ENCODE measurements at regions not wholly inside any gene's neighbourhood (a gene's known extent, or its start where the extent isn't known, plus 50 kb on each side); places are given as distances from the start of the nearest gene placed in this dataset.

DNA sequence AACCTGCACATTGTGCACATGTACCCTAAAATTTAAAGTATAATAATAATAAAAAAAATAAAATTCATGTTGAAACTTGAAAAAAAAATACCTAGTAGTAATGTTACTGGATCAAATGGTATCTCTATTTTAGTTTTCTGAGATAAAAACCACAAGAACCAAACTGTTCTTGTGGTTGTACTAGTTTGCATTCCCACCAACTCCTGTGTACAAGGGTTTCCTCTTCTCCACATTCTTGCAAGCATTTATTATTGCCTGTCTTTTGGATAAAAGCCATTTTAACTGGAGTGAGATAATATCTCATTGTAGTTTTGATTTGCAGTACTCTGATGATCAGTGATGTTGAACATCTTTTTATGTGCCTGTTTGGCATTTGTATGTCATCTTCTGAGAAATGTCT lies 177.7 kb downstream of the KIF20B start:
- TF ChIP-seq, protein P1, sequence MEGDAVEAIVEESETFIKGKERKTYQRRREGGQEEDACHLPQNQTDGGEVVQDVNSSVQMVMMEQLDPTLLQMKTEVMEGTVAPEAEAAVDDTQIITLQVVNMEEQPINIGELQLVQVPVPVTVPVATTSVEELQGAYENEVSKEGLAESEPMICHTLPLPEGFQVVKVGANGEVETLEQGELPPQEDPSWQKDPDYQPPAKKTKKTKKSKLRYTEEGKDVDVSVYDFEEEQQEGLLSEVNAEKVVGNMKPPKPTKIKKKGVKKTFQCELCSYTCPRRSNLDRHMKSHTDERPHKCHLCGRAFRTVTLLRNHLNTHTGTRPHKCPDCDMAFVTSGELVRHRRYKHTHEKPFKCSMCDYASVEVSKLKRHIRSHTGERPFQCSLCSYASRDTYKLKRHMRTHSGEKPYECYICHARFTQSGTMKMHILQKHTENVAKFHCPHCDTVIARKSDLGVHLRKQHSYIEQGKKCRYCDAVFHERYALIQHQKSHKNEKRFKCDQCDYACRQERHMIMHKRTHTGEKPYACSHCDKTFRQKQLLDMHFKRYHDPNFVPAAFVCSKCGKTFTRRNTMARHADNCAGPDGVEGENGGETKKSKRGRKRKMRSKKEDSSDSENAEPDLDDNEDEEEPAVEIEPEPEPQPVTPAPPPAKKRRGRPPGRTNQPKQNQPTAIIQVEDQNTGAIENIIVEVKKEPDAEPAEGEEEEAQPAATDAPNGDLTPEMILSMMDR (IDR thresholded peaks at IDR 0.05) = no peak
- TF ChIP-seq POLR2A (IDR thresholded peaks at IDR 0.05) = no peak
